GM23338 (cell line): ENCODE measurements at regions not wholly inside any gene's neighbourhood (a gene's known extent, or its start where the extent isn't known, plus 50 kb on each side); places are given as distances from the start of the nearest gene placed in this dataset.

Experiments
- ATAC-seq: fragments of 200-7000 bp; cut with Tn5 transposase; 3 replicates; pipeline ENCODE4 v1.9.1; 2020
- DNase-seq: peaks from one replicate; pipeline ENCODE4 v3.0.0-alpha.2; 2015; ENCODE audit warnings: low spot score
- H2AFZ ChIP-seq: fragments of 200-600 bp; sonication (generic); 2 replicates; pipeline ENCODE4 v1.8.0; 2016; ENCODE audit warnings: antibody characterized with exemption, mild to moderate bottlenecking, moderate library complexity
- H3F3A ChIP-seq: fragments of 200-600 bp; sonication (generic); replicated peaks from 2 replicates; pipeline ENCODE4 v1.8.0; 2017; ENCODE audit warnings: antibody characterized with exemption, mixed run types, low read depth
- H3K27ac ChIP-seq: fragments of 200-600 bp; sonication (generic); 2 replicates; pipeline ENCODE4 v1.6.1; 2016; ENCODE audit warnings: low read depth
- H3K27me3 ChIP-seq: fragments of 200-600 bp; sonication (generic); 2 replicates; pipeline ENCODE4 v1.8.0; 2016; ENCODE audit warnings: mild to moderate bottlenecking, mixed run types, moderate library complexity; ENCODE audit not compliant: insufficient read depth
- H3K36me3 ChIP-seq: fragments of 200-600 bp; sonication (generic); 2 replicates; pipeline ENCODE4 v1.8.0; 2016; ENCODE audit warnings: mild to moderate bottlenecking; ENCODE audit not compliant: insufficient read depth
- H3K4me1 ChIP-seq: fragments of 200-600 bp; sonication (generic); 2 replicates; pipeline ENCODE4 v1.8.0; 2016; ENCODE audit warnings: mild to moderate bottlenecking, moderate library complexity; ENCODE audit not compliant: insufficient read depth
- H3K4me2 ChIP-seq: fragments of 200-600 bp; sonication (generic); 2 replicates; pipeline ENCODE4 v1.7.1; 2017; ENCODE audit warnings: mixed run types
- H3K4me3 ChIP-seq: fragments of 200-600 bp; sonication (generic); 2 replicates; pipeline ENCODE4 v1.6.1; 2016; ENCODE audit warnings: mixed run types
- H3K79me2 ChIP-seq: fragments of 200-600 bp; sonication (generic); replicated peaks from 2 replicates; pipeline ENCODE4 v1.8.0; 2017; ENCODE audit warnings: mild to moderate bottlenecking; ENCODE audit not compliant: insufficient read depth
- H3K9me2 ChIP-seq: fragments of 200-600 bp; sonication (generic); 2 replicates; pipeline ENCODE4 v1.8.0; 2017; ENCODE audit not compliant: insufficient read depth
- H4K20me1 ChIP-seq: fragments of 200-600 bp; sonication (generic); replicated peaks from 2 replicates; pipeline ENCODE4 v1.8.0; 2017; ENCODE audit warnings: mild to moderate bottlenecking; ENCODE audit not compliant: insufficient read depth
- H3K27ac Mint-ChIP-seq: 2 replicates; pipeline ENCODE4 v1.8.0; 2020; ENCODE audit warnings: inconsistent platforms, mild to moderate bottlenecking, moderate library complexity, mixed read lengths
- H3K27me3 Mint-ChIP-seq: 3 replicates; pipeline ENCODE4 v1.8.0; 2022; ENCODE audit warnings: low read depth, mild to moderate bottlenecking, moderate library complexity, mixed read lengths, inconsistent platforms; ENCODE audit not compliant: insufficient read depth, poor library complexity
- H3K36me3 Mint-ChIP-seq: 3 replicates; pipeline ENCODE4 v1.8.0; 2021; ENCODE audit warnings: low read depth, mild to moderate bottlenecking, inconsistent platforms, moderate library complexity, mixed read lengths
- H3K4me1 Mint-ChIP-seq: 3 replicates; pipeline ENCODE4 v1.8.0; 2020; ENCODE audit warnings: mild to moderate bottlenecking, inconsistent platforms, mixed read lengths
- H3K4me3 Mint-ChIP-seq: 3 replicates; pipeline ENCODE4 v1.8.0; 2021; ENCODE audit warnings: moderate library complexity, mild to moderate bottlenecking, inconsistent platforms, mixed read lengths
- H3K9me3 Mint-ChIP-seq: 3 replicates; pipeline ENCODE4 v1.8.0; 2020; ENCODE audit warnings: moderate library complexity, mild to moderate bottlenecking, inconsistent platforms, mixed read lengths
- CREB1 ChIP-seq: fragments of 250-450 bp; sonication (Bioruptor Pico); IDR thresholded peaks from 2 replicates; pipeline ENCODE4 v1.5.0; 2020; ENCODE audit warnings: low read depth, mild to moderate bottlenecking, moderate library complexity
- ETS1 ChIP-seq: IDR thresholded peaks from 2 replicates; pipeline ENCODE4 v1.6.1; 2016; ENCODE audit warnings: antibody characterized with exemption
- EZH2 ChIP-seq: fragments of 200-600 bp; sonication (generic); IDR thresholded peaks from one replicate; pipeline ENCODE4 v1.8.0; 2017; ENCODE audit warnings: antibody characterized with exemption, mild to moderate bottlenecking, low read depth; ENCODE audit not compliant: unreplicated experiment
- EZH2phosphoT487 ChIP-seq: fragments of 200-600 bp; sonication (generic); IDR thresholded peaks from one replicate; pipeline ENCODE4 v1.8.1; 2018; ENCODE audit warnings: antibody characterized with exemption; ENCODE audit not compliant: unreplicated experiment
- JUNB ChIP-seq: IDR thresholded peaks from one replicate; pipeline ENCODE4 v1.6.1; 2016; ENCODE audit warnings: antibody characterized with exemption; ENCODE audit not compliant: unreplicated experiment
- NANOG ChIP-seq: IDR thresholded peaks from 2 replicates; pipeline ENCODE4 v1.6.1; 2016; ENCODE audit warnings: antibody characterized with exemption, borderline replicate concordance
- POLR2AphosphoS5 ChIP-seq: IDR thresholded peaks from 2 replicates; pipeline ENCODE4 v1.6.1; 2016; ENCODE audit warnings: antibody characterized with exemption, low read depth
- STAT1 ChIP-seq: IDR thresholded peaks from one replicate; pipeline ENCODE4 v1.6.1; 2016; ENCODE audit warnings: antibody characterized with exemption; ENCODE audit not compliant: unreplicated experiment
- ZNF114 ChIP-seq: fragments of 250-450 bp; sonication (Bioruptor Pico); IDR thresholded peaks from 2 replicates; pipeline ENCODE4 v1.5.0; 2020; ENCODE audit warnings: mild to moderate bottlenecking, moderate library complexity
- ZNF331 ChIP-seq: fragments of 250-450 bp; sonication (Bioruptor Pico); IDR thresholded peaks from 2 replicates; pipeline ENCODE4 v1.5.0; 2020; ENCODE audit warnings: low read depth, mild to moderate bottlenecking, moderate library complexity
- ZNF462 ChIP-seq: fragments of 250-450 bp; sonication (Bioruptor Pico); IDR thresholded peaks from 2 replicates; pipeline ENCODE4 v1.5.0; 2020; ENCODE audit warnings: mild to moderate bottlenecking, moderate library complexity
- TF ChIP-seq, protein P1 (sequence below): IDR thresholded peaks from one replicate; pipeline ENCODE4 v1.6.1; 2018; ENCODE audit warnings: antibody characterized with exemption; ENCODE audit not compliant: unreplicated experiment
- TF ChIP-seq, protein P2 (sequence below), 2 experiments: fragments of 200-600 bp in 1 of 2; sonication (generic) in 1 of 2; conservative IDR thresholded peaks; 2 replicates each; pipeline versions ENCODE4 v1.5.1 to v1.6.1; 2016 to 2017; ENCODE audit warnings: antibody characterized with exemption in 2 of 2, low read depth in 2 of 2, mild to moderate bottlenecking in 2 of 2, moderate library complexity in 1 of 2

GRCh38 chr5:82713811-82714210 lies 363.4 kb downstream of the TMEM167A start:
- peaks cover 3% of the 10 kb centered on the region for H3K27me3 Mint-ChIP-seq
- Histone ChIP-seq H3K4me1 (no peaks in the 10 kb centered on the region), H3K79me2 (no peaks in the 10 kb centered on the region), H3F3A (no peaks in the 10 kb centered on the region), H3K27me3 (no peaks in the 10 kb centered on the region), H3K36me3 (no peaks in the 10 kb centered on the region), H3K4me2 (no peak overlapping the region), H3K27ac (no peak overlapping the region), H2AFZ (no peak overlapping the region), H3K9me2 (peaks cover 5% of the 10 kb centered on the region; the same call in 1 of the 2 replicates), H4K20me1 (no peaks in the 10 kb centered on the region), H3K4me3 (no peak overlapping the region)
- DNase-seq (no peak), ATAC-seq (no peak)
- peaks cover 9% of the 10 kb centered on the region for H3K4me1 Mint-ChIP-seq
- H3K9me3 Mint-ChIP-seq: peaks cover 14% of the 10 kb centered on the region
- no peak overlapping the region for H3K4me3 Mint-ChIP-seq
- peaks cover 6% of the 10 kb centered on the region; the same call in 2 of the 3 replicates for H3K36me3 Mint-ChIP-seq
- TF ChIP-seq POLR2AphosphoS5 (no peak), JUNB (no peak), ETS1 (no peak), CREB1 (no peak), NANOG (no peak), EZH2 (no peak), STAT1 (no peak), ZNF331 (CRISPR knock-in tag) (no peak), ZNF462 (CRISPR knock-in tag) (no peak), EZH2phosphoT487 (no peak), ZNF114 (CRISPR knock-in tag) (no peak)
- TF ChIP-seq, protein P1, sequence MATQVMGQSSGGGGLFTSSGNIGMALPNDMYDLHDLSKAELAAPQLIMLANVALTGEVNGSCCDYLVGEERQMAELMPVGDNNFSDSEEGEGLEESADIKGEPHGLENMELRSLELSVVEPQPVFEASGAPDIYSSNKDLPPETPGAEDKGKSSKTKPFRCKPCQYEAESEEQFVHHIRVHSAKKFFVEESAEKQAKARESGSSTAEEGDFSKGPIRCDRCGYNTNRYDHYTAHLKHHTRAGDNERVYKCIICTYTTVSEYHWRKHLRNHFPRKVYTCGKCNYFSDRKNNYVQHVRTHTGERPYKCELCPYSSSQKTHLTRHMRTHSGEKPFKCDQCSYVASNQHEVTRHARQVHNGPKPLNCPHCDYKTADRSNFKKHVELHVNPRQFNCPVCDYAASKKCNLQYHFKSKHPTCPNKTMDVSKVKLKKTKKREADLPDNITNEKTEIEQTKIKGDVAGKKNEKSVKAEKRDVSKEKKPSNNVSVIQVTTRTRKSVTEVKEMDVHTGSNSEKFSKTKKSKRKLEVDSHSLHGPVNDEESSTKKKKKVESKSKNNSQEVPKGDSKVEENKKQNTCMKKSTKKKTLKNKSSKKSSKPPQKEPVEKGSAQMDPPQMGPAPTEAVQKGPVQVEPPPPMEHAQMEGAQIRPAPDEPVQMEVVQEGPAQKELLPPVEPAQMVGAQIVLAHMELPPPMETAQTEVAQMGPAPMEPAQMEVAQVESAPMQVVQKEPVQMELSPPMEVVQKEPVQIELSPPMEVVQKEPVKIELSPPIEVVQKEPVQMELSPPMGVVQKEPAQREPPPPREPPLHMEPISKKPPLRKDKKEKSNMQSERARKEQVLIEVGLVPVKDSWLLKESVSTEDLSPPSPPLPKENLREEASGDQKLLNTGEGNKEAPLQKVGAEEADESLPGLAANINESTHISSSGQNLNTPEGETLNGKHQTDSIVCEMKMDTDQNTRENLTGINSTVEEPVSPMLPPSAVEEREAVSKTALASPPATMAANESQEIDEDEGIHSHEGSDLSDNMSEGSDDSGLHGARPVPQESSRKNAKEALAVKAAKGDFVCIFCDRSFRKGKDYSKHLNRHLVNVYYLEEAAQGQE: no peak
- TF ChIP-seq, protein P2, sequence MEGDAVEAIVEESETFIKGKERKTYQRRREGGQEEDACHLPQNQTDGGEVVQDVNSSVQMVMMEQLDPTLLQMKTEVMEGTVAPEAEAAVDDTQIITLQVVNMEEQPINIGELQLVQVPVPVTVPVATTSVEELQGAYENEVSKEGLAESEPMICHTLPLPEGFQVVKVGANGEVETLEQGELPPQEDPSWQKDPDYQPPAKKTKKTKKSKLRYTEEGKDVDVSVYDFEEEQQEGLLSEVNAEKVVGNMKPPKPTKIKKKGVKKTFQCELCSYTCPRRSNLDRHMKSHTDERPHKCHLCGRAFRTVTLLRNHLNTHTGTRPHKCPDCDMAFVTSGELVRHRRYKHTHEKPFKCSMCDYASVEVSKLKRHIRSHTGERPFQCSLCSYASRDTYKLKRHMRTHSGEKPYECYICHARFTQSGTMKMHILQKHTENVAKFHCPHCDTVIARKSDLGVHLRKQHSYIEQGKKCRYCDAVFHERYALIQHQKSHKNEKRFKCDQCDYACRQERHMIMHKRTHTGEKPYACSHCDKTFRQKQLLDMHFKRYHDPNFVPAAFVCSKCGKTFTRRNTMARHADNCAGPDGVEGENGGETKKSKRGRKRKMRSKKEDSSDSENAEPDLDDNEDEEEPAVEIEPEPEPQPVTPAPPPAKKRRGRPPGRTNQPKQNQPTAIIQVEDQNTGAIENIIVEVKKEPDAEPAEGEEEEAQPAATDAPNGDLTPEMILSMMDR (conservative IDR thresholded peaks at IDR 0.05; ENCODE audit: low read depth in 2 of 2): no peak
- H3K27ac Mint-ChIP-seq: no peak overlapping the region
